HG02938 (cell line): ENCODE measurements at regions not wholly inside any gene's neighbourhood (a gene's known extent, or its start where the extent isn't known, plus 50 kb on each side); places are given as distances from the start of the nearest gene placed in this dataset.

Experiments used
- ATAC-seq: cut with Tn5 transposase; IDR thresholded peaks from one replicate; pipeline ENCODE4 v1.9.1; 2021; ENCODE audit warnings: mild to moderate bottlenecking, moderate library complexity; ENCODE audit not compliant: unreplicated experiment

DNA sequence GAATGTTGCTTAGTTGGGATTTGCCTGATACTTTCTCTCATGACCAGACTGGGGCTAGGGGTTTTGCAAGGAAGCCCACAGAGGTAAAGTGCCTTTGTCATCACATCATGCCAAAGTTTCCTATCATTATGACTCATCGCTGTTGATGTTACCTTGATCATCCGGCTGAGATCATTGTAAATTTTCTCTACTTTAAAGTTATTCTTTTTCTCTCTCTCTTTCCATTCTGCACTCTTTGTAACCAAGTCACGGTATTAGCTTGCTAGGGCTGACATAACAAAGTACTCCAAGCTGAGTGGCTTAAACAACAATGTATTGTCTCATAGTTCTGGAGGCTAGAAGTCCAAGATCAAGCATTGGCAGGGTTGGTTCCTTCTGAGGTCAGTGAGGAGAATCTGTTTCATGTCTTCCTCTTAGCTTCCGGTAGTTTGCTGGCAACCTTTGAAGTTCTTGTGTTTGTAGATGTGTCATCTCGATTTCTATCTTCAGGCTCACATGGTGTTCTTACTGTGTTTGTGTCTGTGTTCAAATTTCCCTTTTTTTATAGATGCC is 113.0 kb downstream of the DTHD1 start:
- ATAC-seq, result peak; percentile 49

DNA sequence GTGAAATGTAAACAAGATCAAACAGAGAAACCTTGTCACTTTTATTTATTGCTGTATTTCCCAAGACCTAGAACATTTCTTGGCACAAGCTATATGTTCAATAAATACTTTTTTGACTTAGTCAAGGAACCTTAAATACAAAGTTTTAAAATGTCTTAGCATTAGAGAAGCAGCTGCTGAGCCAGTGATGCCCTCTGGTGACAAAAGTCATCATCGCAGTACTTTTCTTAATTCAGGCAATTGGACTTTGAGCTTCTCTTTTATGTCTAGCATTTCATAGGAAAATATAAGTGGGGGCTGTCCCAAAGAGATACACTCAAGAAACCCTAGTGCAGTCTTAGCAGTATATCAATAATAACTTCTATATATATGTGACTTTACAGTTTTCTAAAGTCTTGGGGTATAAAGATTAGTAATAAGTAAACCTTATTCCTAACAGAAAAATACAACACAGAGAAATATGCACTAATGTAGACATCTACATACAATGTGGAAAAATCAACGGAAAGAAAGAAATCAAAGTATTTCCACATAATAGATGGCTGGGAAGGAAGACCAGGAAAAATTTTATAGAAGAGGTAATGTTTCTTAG is 118.4 kb downstream of the DTHD1 start:
- ATAC-seq, result peak; percentile 60

DNA sequence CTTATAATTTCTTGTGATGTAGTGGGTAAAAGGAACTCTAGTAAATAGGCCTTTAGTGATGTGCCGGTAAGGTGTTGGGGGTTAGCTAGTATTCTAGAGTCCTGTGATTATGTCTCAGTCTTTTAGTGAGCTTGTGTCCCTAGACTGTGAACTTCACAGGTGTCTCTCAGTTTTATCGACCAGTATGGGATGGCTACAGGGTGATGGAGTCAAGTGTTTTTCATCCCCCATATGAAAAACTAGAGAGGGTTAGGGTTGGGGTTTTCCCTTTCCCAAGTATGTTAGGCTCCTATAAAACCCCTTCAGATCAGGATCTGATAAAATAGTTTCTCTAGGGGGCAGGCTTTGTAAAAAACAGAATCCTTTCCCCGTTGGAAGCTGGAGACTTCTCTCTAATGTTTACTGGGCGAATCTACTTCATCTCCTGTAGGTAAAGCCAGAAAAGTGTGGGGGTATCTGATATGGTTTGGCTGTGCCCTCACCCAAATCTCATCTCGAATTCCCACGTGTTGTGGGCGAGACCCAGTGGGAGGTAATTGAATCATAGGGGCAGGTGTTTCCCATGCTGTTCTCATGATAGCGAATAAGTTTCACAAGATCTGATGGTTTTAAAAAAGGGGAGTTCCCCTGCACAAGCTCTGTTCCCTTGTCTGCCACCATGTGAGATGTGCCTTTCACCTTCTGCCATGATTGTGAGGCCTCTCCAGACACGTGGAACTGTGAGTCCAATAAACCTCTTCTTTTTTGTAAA is 120.8 kb downstream of the DTHD1 start:
- no peak for ATAC-seq

DNA sequence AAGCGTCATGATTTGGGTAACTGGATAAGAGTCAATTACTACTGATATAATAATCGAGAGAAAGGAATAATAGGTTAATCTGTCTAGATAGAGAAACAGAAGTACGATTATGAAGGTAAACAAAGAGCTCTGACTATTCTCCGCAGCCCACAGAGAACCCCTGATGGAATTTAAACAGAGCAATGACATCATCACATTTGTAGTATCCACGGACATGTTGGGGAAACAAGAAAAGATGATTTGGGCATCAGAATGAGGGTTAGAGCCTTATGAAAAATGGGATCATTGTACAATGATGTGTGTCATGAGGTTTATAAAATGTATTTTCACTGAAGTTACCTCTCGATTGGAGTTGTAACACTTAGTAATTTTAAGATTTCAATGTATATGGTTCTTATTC is 129.9 kb downstream of the DTHD1 start:
- ATAC-seq, result no peak

DNA sequence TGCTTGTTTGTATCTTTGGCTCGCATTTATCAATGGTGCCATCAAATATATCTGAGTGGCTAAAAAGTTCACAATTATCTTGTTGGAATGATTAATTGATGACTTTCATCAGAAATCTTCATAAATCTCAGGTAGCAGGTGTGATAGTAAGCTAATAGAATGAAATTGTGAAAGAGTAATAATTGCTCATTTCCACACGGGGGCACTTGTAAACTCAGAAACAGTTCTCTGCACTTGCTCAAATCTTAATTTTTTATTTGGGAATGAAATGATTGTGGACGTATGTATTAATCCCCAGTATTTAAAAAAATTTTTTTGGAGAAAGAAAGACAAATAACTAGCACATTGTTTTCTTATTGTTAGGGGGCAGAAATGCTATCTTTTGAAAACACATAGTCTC is 132.8 kb downstream of the DTHD1 start:
- ATAC-seq, result no peak

DNA sequence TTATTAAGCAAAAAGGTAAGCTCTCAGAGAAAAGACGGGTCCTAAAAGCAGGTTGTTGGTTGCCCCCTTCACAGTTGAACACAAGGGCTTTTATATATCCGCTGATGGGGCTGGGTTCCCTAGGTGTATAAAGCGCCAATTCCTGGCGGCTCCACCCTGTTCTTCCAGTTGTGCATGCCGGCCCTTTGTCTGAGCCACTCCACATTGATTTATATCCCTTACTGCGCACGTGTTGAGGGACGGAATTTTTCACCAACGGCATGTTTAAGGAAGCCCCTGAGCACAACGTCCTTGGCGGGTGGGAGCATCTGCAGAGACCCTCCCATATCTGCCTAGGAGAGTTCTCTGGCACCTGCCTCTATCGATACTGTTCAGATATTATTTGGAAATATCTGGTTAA is 135.7 kb downstream of the DTHD1 start:
- ATAC-seq, result no peak

DNA sequence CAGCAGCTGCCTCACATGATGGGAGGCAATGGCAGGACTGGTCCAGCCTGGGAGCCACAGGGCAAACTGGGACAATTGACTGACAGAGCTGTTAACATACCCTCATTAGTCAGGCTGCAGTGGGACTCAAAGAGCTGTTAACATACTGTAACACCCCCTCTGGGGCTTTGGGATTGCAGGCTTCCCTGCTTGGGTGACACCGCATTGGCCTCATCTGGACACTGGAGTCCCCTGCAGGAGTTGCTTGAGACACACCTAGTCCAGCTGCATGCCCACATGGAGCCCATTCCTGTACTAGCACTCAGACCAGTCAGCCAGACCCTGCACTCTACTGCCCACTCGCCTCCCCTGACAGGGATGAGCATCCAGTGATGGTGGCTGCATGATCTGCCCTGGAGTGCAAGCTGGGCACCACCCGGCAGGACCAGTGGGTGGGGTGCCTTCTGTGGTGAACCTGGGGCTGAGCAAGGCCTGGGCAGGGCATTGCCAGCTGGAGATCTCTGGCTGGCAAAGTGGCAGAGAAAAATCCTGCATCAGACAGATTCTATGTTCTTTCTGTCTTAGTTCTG is 138.8 kb downstream of the DTHD1 start:
- ATAC-seq, result no peak

DNA sequence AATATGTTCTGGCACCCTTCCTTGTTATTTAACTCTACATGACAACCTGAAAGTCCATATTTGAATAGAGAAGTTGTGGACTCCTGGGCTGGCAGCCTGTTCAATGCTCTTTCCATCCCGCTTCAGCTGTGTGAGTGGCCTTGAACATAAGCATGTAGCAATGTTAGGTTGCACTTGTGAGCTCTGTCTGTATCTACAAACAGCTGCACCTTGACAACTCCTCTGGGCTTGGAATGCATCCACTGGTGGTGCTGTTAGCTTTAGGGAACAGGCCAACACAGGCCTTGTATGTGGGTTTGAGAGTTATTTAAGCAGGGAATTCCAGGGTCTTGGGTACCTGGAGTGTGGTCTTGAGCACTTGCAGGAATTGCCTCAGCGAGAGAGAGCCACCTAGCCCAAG is 141.2 kb downstream of the DTHD1 start:
- no peak for ATAC-seq

DNA sequence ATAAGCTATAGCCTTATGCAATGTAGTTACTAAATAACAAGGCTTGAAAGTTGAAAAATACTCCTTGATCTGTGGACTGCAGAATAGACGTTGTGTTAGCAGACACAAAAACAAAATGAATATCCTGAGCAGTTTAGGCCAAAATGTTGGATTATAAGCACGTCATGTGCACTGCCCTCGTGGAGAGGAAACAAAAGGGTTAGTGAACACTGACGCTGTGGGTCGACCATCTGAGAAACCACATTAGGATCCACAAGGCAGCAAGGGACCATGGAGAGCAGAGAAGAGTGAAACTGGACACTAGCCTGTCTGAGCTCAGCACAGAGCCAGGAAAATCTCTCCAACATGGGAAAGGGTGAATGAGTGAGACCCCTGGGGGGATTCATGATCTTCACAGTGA is 145.3 kb downstream of the DTHD1 start:
- ATAC-seq, result no peak

DNA sequence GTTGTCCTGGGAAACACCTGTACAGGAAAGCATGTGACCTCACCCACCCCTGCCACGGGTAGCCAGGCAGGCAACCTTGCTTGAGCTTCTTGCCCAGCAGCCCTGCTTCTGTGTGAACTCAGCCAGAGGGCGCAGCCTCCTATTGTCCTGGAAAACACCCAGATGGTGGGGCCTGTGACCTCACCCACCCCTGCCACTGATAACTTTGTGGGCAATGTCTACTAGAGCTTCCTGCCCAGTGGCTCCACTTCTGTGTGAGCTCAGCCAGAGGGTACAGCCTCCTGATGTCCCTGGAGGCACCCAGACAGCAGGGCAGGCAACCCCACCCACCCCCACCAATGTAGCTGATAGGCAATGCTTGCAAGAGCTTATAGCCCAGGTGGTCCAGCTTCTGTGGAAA is 146.3 kb downstream of the DTHD1 start:
- ATAC-seq, result no peak

DNA sequence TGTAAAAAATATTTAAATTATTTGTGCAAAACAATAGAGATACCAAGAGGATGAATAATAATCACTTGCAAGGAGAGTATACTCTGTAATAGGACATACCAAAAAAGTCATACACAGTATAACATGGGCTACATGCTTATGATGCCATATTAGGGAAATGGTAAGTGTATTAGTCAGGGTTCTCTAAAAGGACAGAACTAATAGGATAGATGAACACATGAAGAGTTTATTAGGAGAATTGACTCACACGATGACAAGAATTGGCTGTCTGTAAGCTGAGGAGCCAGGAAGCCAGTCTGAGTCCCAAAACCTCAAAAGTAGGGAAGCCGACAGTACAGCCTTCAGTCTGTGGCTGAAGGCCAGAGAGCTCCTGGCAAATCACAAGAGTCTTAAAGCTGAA is 151.2 kb downstream of the DTHD1 start:
- no peak for ATAC-seq

DNA sequence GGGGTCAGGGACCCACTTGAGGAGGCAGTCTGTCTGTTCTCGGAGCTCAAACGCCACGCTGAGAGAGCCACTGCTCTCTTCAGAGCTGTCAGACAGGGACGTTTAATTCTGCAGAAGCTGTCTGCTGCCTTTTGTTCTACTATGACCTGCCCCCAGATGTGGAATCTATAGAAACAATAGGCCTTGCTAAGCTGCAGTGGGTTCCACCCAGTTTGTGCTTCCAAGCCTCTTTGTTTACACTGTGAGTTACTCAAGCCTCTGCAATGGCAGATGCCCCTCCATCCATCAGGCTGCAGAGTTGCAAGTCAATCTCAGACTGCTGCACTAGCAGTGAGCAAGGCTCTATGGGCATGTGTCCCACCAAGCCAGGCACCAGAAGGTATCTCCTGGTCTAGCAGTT is 158.1 kb downstream of the DTHD1 start:
- no peak for ATAC-seq

DNA sequence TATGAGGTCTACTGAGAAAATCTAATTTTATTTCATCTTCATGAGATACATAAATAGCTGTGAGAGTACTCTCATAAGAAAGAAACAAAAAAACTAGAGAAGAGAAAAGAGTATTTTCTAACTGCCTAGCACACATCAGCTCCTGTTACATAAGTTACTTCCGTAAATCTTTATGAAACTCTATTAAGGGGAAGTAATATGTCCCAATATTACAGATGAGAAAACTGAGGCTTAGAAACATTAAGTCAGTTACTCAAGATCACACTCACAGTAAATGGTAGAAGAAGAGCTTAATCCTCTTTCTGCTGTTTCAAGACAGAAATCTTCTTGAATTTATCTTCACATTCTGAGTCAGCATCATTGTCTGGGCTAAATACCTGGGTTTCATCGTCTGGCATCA is 164.1 kb downstream of the DTHD1 start:
- no peak for ATAC-seq

DNA sequence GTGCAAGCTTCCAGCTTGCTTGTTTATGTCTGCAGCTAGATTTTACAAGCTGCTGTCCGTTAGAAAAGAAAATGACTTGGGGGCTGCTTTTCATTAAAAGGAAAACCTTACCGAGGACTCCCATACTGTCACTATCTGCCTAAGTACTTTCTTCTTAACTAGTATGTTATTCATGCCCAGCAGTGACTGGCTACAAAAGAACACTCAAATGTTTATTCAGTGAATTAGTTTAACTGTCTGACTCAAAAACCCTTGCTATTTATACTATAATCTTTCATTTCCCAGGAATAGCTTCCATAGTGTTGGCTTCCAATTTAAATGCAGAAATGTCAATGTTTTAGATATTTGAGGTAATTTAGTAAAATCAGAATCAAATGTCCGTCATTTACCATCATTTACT is 164.9 kb downstream of the DTHD1 start:
- ATAC-seq, result no peak

DNA sequence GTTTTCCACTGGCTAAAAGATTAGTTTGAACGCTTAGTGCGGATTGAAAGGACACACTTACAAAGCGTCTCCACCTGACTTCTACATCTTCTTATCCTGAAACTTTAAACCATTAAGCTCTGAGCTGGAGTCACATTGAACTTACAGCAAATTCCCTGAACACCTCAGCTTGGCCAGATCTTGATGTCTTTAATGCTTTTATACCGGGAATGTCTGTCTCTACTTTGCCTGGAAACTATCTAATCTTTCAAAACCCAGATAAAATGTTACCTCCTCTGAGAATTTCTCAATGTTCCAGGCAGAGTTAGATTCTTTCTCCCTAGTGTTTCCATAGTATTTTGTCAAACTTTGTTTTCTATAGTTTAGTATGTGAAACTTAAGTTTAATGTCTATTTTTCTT is 179.9 kb downstream of the DTHD1 start:
- no peak for ATAC-seq

DNA sequence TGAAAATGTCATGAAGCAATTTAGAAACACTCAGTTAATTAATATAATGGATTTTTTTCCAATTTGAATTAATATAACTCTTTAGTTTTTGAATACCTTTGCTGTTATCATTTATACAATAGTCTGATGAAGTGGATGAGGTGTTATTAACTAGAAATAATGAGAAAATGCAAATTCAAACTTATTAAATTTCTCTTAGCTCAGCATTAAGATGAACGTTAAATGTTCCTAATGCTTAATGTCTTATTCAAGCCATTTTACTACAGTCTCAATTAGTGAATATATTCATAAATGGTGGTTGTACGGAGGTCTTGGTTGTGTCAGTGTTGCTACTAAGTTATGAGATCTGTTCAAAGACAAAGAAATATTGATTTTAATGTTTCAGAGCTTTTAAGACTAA is 186.3 kb downstream of the DTHD1 start:
- ATAC-seq, result no peak

DNA sequence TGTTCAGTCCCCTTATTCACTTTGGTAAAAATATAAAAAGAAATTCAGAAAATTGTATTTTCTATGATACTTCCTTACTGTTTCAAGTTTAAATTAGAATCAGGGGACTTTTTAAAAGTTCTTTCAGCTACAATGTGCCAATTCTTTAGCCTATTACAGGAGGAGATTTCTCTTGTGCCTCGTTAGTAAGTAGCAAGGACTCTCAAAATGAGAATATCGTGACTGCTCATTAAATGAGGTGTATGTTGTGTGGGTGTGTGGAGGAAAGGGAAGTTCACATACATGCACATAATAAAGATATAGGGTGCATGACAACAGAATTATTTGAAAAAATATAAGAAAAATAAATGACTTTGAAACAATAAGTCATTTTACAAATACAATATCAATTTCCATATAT is 190.5 kb downstream of the DTHD1 start:
- ATAC-seq, result no peak

DNA sequence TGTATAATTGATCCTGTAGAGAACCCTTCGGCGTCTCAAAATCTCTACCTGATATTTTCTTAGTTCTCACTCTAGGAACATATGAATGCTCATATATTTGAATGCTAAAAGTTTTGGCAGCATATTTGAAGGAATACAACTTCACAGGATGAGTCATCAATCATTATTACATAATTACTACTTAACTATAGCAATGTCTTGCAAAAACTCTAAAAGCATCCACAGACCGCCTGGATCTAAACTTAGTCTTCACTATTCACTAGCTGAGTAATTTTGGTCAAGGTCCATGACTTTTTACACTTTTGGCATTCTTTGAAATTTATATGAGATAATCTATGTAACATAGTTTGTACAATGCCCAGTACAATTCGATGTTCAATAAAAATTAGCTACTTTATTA is 194.7 kb downstream of the DTHD1 start:
- no peak for ATAC-seq

DNA sequence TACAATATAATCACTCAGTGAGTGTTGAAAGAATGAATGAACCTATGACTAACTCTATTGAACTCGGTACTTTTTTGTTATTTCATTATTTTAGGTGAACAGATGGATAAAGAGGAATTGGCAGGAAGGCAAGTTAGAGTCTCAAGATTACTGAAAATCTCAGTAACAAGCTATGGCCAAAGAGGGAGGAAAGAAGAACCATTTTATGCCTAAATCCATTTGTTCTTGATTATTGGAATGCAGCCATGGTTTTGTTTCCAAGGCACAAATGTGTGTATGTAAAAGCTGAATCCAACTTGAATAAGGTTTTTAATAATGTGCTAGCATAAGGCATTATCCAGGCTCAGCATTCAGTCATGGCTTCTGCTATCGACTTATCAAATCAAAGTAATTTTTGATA is 196.4 kb downstream of the DTHD1 start:
- ATAC-seq, result no peak

DNA sequence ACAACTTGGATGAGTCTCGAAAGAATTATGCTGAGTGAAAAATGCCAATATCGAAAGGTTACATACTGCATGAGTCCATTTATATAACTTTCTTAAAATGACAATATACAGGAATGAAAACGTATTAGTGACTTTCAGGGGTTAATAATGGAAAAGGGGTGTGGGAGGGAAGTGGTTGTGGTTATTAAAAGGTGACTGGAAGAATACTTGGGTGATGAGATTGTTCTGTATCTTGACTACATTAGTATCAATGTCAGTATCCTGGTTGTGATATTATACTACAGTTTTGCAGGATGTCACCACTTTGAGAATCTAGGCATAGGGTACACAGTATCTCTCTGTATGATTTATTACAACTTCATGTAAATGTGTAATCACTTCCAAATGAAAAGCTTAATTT is 204.5 kb downstream of the DTHD1 start:
- ATAC-seq, result no peak

DNA sequence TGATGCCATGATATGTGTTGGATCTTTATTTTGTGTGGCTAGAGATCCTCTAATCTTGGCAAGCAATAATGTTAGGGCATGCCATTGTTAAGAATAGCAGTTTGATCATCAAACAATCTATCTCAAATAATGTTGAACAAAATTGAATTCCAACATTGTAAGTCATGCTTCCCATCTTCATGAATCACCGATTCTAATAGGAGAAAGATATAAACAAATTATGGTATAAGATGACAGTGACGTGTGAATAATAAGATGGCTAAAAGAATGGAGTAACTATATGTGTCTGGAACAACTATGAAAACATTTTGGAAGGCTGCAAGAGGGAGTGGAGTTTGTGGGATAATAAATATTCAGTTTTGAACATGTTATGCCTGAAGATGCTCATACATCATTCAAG is 208.4 kb downstream of the DTHD1 start:
- ATAC-seq, result no peak

DNA sequence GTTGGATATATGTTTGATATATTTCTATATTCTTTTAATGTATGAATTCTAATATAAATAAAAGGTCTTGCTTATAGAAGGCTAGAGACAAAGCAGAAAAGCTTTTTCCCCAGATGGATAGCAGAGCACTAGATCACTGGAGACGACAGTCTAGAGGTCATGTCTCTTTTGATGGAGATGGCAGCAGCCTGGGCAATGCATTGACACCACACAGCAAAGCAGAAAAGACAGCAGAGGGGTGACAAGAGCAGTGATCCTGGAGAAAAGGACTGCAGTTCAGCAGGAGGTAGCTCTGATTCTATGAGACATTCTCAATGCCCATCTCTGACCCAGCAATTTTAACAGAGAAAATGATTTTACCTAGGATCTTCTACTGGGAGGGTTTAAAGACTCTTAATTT is 210.6 kb downstream of the DTHD1 start:
- ATAC-seq, result no peak
